HepG2 (cell line): ENCODE measurements at regions not wholly inside any gene's neighbourhood (a gene's known extent, or its start where the extent isn't known, plus 50 kb on each side); places are given as distances from the start of the nearest gene placed in this dataset.

ENCODE experiments used
- ATAC-seq: fragments of 200-7000 bp; cut with Tn5 transposase; 3 replicates; pipeline ENCODE4 v1.9.1; 2020; ENCODE audit warnings: mild to moderate bottlenecking, moderate library complexity
- BruUV-seq: library from RNA; stranded (reverse); fragments of 400-500 nt; replicated peaks from 2 replicates; lab custom pipeline; 2021; lab: Mats Ljungman, UMichigan
- CTCF ChIA-PET: fragments of 300-600 bp; formaldehyde crosslinking; extraction: SDS; loops from one replicate; lab custom pipeline; 2021; ENCODE audit warnings: low total read pairs, inconsistent platforms, low intra/inter-chr PET ratio; lab: Yijun Ruan, JAX
- POLR2A ChIA-PET: fragments of 350-600 bp; sonication (Branson Sonifier 250); formaldehyde crosslinking; loops from one replicate; lab custom pipeline; 2020; ENCODE audit warnings: antibody characterized with exemption, inconsistent platforms; lab: Yijun Ruan, JAX
- DNase-seq: peaks from one replicate; pipeline ENCODE4 v3.0.0-alpha.2; 2015; ENCODE audit warnings: low spot score
- FAIRE-seq: peaks from 3 replicates; lab custom pipeline; 2011; peaks lifted over from hg19 to GRCh38; lab: Jason Lieb, UNC
- H2AFZ ChIP-seq: one replicate; pipeline ENCODE4 v1.6.1; 2011; ENCODE audit warnings: low read length, inconsistent platforms
- H3K27ac ChIP-seq: fragments of 300-600 bp; 3 replicates; pipeline ENCODE4 v1.8.0; 2011; ENCODE audit warnings: mixed run types, mild to moderate bottlenecking, mixed read lengths, low read length, inconsistent platforms; ENCODE audit not compliant: insufficient read depth; ENCODE audit errors: extremely low read length
- H3K27me3 ChIP-seq, 2 experiments: fragments of 200-600 bp in 1 of 2; 2 replicates in 1 of 2; 3 replicates in 1 of 2; pipeline versions ENCODE4 v1.6.0 to v1.8.0; 2011; ENCODE audit warnings: low read length in 2 of 2, mild to moderate bottlenecking in 2 of 2, moderate library complexity in 2 of 2, inconsistent platforms in 1 of 2; ENCODE audit not compliant: insufficient read depth in 2 of 2, control insufficient read depth in 1 of 2
- H3K36me3 ChIP-seq, 2 experiments: fragments of 200-600 bp in 1 of 2; replicated peaks in 1 of 2; 2 replicates in 1 of 2; 3 replicates in 1 of 2; pipeline versions ENCODE4 v1.5.1 to v1.8.0; 2011; ENCODE audit warnings: low read length in 2 of 2, inconsistent platforms in 1 of 2; ENCODE audit not compliant: insufficient read depth in 2 of 2, control insufficient read depth in 1 of 2
- H3K4me1 ChIP-seq: 2 replicates; pipeline ENCODE4 v1.5.1; 2012; ENCODE audit warnings: low read length, inconsistent platforms; ENCODE audit not compliant: insufficient read depth
- H3K4me2 ChIP-seq: 2 replicates; pipeline ENCODE4 v1.6.0; 2011; ENCODE audit warnings: low read depth, low read length, inconsistent platforms
- H3K4me3 ChIP-seq, 3 experiments: fragments of 200-600 bp in 1 of 3; sonication (generic), shearing (Covaris generic) in 1 of 3; replicated peaks in 1 of 3; 2 replicates each; pipeline ENCODE4 v1.5.1; 2011 to 2016; ENCODE audit warnings: low read length in 3 of 3, inconsistent platforms in 2 of 3, low read depth in 2 of 3, mild to moderate bottlenecking in 2 of 3, control low read depth in 1 of 3, mixed read lengths in 1 of 3; ENCODE audit not compliant: insufficient read depth in 1 of 3
- H3K79me2 ChIP-seq: one replicate; pipeline ENCODE4 v1.6.1; 2011; ENCODE audit warnings: low read length, inconsistent platforms; ENCODE audit not compliant: insufficient read depth
- H3K9ac ChIP-seq: 2 replicates; pipeline ENCODE4 v1.6.0; 2011; ENCODE audit warnings: mild to moderate bottlenecking, low read depth, low read length, inconsistent platforms; ENCODE audit not compliant: insufficient read depth
- H3K9me3 ChIP-seq: 2 replicates; pipeline ENCODE4 v1.5.1; 2012; ENCODE audit warnings: mild to moderate bottlenecking, low read length
- H4K20me1 ChIP-seq: 2 replicates; pipeline ENCODE4 v1.6.0; 2011; ENCODE audit warnings: inconsistent platforms, mild to moderate bottlenecking, low read length, moderate library complexity; ENCODE audit not compliant: insufficient read depth
- BCL6 ChIP-seq: IDR thresholded peaks from 2 replicates; pipeline ENCODE4 v1.6.1; 2016; ENCODE audit warnings: missing genetic modification reagents, missing compliant biosample characterization
- FOXA1 ChIP-seq, 2 experiments: fragments of 450-650 bp in 1 of 2; sonication (generic) in 1 of 2; formaldehyde crosslinking in 1 of 2; IDR thresholded peaks; 2 replicates each; pipeline versions ENCODE4 v1.4.0 to v1.6.1; 2016 to 2020; ENCODE audit warnings: missing genetic modification reagents in 1 of 2
- JDP2 ChIP-seq: sonication (generic); formaldehyde crosslinking; IDR thresholded peaks from 2 replicates; pipeline ENCODE4 v1.8.1; 2022; ENCODE audit warnings: missing genetic modification reagents, borderline replicate concordance
- MXI1 ChIP-seq: IDR thresholded peaks from 3 replicates; pipeline ENCODE4 v1.6.1; 2012; ENCODE audit warnings: low read depth, low read length, inconsistent platforms, borderline replicate concordance
- NBN ChIP-seq: fragments of 450-650 bp; conservative IDR thresholded peaks from 2 replicates; pipeline ENCODE4 v1.6.1; 2017
- NFYB ChIP-seq: sonication (generic); formaldehyde crosslinking; IDR thresholded peaks from 2 replicates; pipeline ENCODE4 v1.4.0; 2020; ENCODE audit warnings: missing genetic modification reagents
- PCBP1 ChIP-seq: fragments of 200-400 bp; formaldehyde crosslinking; IDR thresholded peaks from 2 replicates; pipeline ENCODE4 v1.6.1; 2017; ENCODE audit warnings: mild to moderate bottlenecking, low read depth, low read length, borderline replicate concordance
- SMARCE1 ChIP-seq: fragments of 450-650 bp; IDR thresholded peaks from 2 replicates; pipeline ENCODE4 v1.6.1; 2017; ENCODE audit warnings: borderline replicate concordance
- TFE3 ChIP-seq: IDR thresholded peaks from 2 replicates; pipeline ENCODE4 v1.6.1; 2016
- ZFP62 ChIP-seq: sonication (generic); formaldehyde crosslinking; IDR thresholded peaks from 2 replicates; pipeline ENCODE4 v1.4.0; 2020; ENCODE audit warnings: missing genetic modification reagents
- ZNF263 ChIP-seq: sonication (generic); formaldehyde crosslinking; IDR thresholded peaks from 2 replicates; pipeline ENCODE4 v1.4.0; 2020; ENCODE audit warnings: missing genetic modification reagents
- ZNF33B ChIP-seq: sonication (generic); formaldehyde crosslinking; IDR thresholded peaks from 2 replicates; pipeline ENCODE4 v1.5.1; 2020; ENCODE audit warnings: mild to moderate bottlenecking, missing genetic modification reagents
- ZNF546 ChIP-seq: sonication (generic); formaldehyde crosslinking; conservative IDR thresholded peaks from 2 replicates; pipeline ENCODE4 v1.8.1; 2023; ENCODE audit warnings: mild to moderate bottlenecking, missing genetic modification reagents
- ZNF552 ChIP-seq: sonication (generic); formaldehyde crosslinking; IDR thresholded peaks from 2 replicates; pipeline ENCODE4 v1.9.0; 2022; ENCODE audit warnings: missing genetic modification reagents, mild to moderate bottlenecking, borderline replicate concordance
- ZNF781 ChIP-seq: sonication (generic); formaldehyde crosslinking; IDR thresholded peaks from 2 replicates; pipeline ENCODE4 v1.5.1; 2020; ENCODE audit warnings: borderline replicate concordance, mild to moderate bottlenecking, missing genetic modification reagents; ENCODE audit errors: not compliant biosample characterization
- WGBS: methylation state at CpG from one replicate; pipeline ENCODE4 v1.1.6; 2017; ENCODE audit warnings: low lambda C conversion rate; 5-methylcytosine and 5-hydroxymethylcytosine counted together
- in situ Hi-C: cut with HindIII; loops from 2 replicates; pipeline ENCODE4 v1.10.0; 2017; ENCODE audit warnings: low pct_unique_long_range_greater_than_20kb; ENCODE audit not compliant: extremely low pct_ligation_motif_present
- intact Hi-C: fragments of 100-400 bp; cut with micrococcal nuclease; formaldehyde crosslinking; loops from one replicate; pipeline ENCODE4 v1.10.0; 2022; ENCODE audit not compliant: unreplicated experiment

- no peak overlapping the region for H3K4me2 ChIP-seq
- FAIRE-seq: no peak
- TF ChIP-seq FOXA1 (IDR thresholded peaks at IDR 0.05) (no peak), FOXA1 (CRISPR knock-in tag; IDR thresholded peaks at IDR 0.05) (no peak), ZNF33B (CRISPR knock-in tag) (no peak), MXI1 (no peak), ZNF263 (CRISPR knock-in tag) (no peak), BCL6 (CRISPR knock-in tag) (no peak)
- H3K79me2 ChIP-seq: no peaks in the 10 kb centered on the region
- no peaks in the 10 kb centered on the region for H3K27me3 ChIP-seq
- no peak overlapping the region for H3K4me3 ChIP-seq
- H3K27ac ChIP-seq: no peak overlapping the region
- intact Hi-C loops (no loop called here), in situ Hi-C loops (no loop called here)
- no peaks in the 10 kb centered on the region for H4K20me1 ChIP-seq
- H3K9ac ChIP-seq: no peak overlapping the region
- H3K9me3 ChIP-seq: no peaks in the 10 kb centered on the region; the same call in 1 of the 2 replicates
- ChIA-PET POLR2A (no interaction called here), CTCF (no interaction called here)
- BruUV-seq: no TSS peak
- no peak for DNase-seq
- ATAC-seq: no peak
- peaks cover 8% of the 10 kb centered on the region for H3K4me1 ChIP-seq
- H3K36me3 ChIP-seq: no peaks in the 10 kb centered on the region
- no peak overlapping the region for H2AFZ ChIP-seq
- 22% methylated on average over 3 of the region's 3 CpGs for WGBS
These were observed 114.8 kb upstream of the RASEF start for GRCh38 chr9:83177747-83178146.

DNA sequence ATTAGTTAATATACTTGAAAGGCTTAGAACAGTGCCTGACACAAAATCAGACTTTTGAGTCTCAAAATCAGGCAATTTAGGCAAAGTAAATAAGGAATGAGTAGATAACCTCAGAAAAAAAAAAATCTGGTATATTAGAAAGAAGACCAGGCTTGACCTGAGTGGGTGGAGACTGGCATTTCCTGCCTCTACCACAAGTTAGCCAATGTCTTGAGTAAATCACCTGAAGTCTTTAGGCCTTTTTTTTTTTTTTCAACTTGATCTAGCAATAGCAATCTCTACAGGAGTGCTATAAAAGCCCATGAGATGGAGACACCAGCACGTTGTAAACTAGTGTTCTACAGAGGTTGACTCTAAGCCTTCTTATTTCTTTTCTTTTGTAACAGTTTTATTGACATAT lies 104.2 kb upstream of the RASEF start:
- H3K9ac ChIP-seq: no peak overlapping the region
- ChIA-PET POLR2A (no interaction called here), CTCF (no interaction called here)
- no peaks in the 10 kb centered on the region for H4K20me1 ChIP-seq
- no peak overlapping the region for H3K4me2 ChIP-seq
- no peak overlapping the region for H3K27ac ChIP-seq
- DNase-seq (no peak), FAIRE-seq (no peak), ATAC-seq (no peak)
- in situ Hi-C loops: no loop called here
- WGBS: 0% methylated on average over 1 of the region's 1 CpG
- intact Hi-C loops: no loop called here
- no peaks in the 10 kb centered on the region for H3K27me3 ChIP-seq
- H3K4me1 ChIP-seq: 0 out of 2 replicates have a peak, but pooled peaks cover 5% of the 10 kb centered on the region
- no peak overlapping the region for H2AFZ ChIP-seq
- no peak overlapping the region for H3K4me3 ChIP-seq
- H3K9me3 ChIP-seq: no peaks in the 10 kb centered on the region; the same call in 1 of the 2 replicates
- no peaks in the 10 kb centered on the region for H3K79me2 ChIP-seq
- no TSS peak for BruUV-seq
- H3K36me3 ChIP-seq: no peaks in the 10 kb centered on the region
- no peak for TF ChIP-seq NBN
- TF ChIP-seq ZNF546: no peak
- TF ChIP-seq PCBP1: no peak
- no peak for TF ChIP-seq ZFP62 (CRISPR knock-in tag)
- TF ChIP-seq TFE3 (CRISPR knock-in tag): no peak
- no peak for TF ChIP-seq SMARCE1
- TF ChIP-seq NFYB (CRISPR knock-in tag): no peak
- no peak for TF ChIP-seq ZNF781 (CRISPR knock-in tag)
- no peak for TF ChIP-seq JDP2 (CRISPR knock-in tag)
- TF ChIP-seq ZNF552: no peak
